Parathyroid adenoma (tissue), 2 donors: ENCODE measurements at regions not wholly inside any gene's neighbourhood (a gene's known extent, or its start where the extent isn't known, plus 50 kb on each side); places are given as distances from the start of the nearest gene placed in this dataset.

Experiments used
- H2AFZ ChIP-seq: fragments of 300-600 bp; sonication (generic); one replicate; pipeline ENCODE4 v1.7.0; 2017; ENCODE audit warnings: antibody characterized with exemption, mild to moderate bottlenecking
- H3K27ac ChIP-seq: fragments of 300-600 bp; sonication (generic); one replicate; pipeline ENCODE4 v1.7.0; 2017
- H3K27me3 ChIP-seq: fragments of 300-600 bp; sonication (generic); one replicate; pipeline ENCODE4 v1.7.0; 2017; ENCODE audit warnings: low read length; ENCODE audit not compliant: control insufficient read depth, insufficient read depth
- H3K36me3 ChIP-seq: fragments of 300-600 bp; sonication (generic); one replicate; pipeline ENCODE4 v1.7.0; 2017; ENCODE audit warnings: low read length; ENCODE audit not compliant: control insufficient read depth, insufficient read depth
- H3K4me1 ChIP-seq: fragments of 300-600 bp; sonication (generic); one replicate; pipeline ENCODE4 v1.7.0; 2017; ENCODE audit warnings: control low read depth
- H3K4me2 ChIP-seq: fragments of 300-600 bp; sonication (generic); one replicate; pipeline ENCODE4 v1.7.0; 2017; ENCODE audit warnings: low read length
- H3K4me3 ChIP-seq: fragments of 300-600 bp; sonication (generic); one replicate; pipeline ENCODE4 v1.7.0; 2017; ENCODE audit warnings: low read depth, low read length
- H3K79me2 ChIP-seq: fragments of 300-600 bp; sonication (generic); one replicate; pipeline ENCODE4 v1.7.0; 2017; ENCODE audit warnings: control low read depth
- H3K9ac ChIP-seq: fragments of 300-600 bp; sonication (generic); one replicate; pipeline ENCODE4 v1.7.0; 2017; ENCODE audit warnings: mild to moderate bottlenecking
- H3K9me3 ChIP-seq: fragments of 300-600 bp; sonication (generic); one replicate; pipeline ENCODE4 v1.7.0; 2017; ENCODE audit warnings: low read length; ENCODE audit not compliant: control insufficient read depth
- TF ChIP-seq, protein P1 (sequence below): fragments of 300-600 bp; sonication (generic); IDR thresholded peaks from one replicate; pipeline ENCODE4 v1.7.0; 2017; ENCODE audit warnings: antibody characterized with exemption, mild to moderate bottlenecking
- donor health status: primary hyperparathyroidism.

DNA sequence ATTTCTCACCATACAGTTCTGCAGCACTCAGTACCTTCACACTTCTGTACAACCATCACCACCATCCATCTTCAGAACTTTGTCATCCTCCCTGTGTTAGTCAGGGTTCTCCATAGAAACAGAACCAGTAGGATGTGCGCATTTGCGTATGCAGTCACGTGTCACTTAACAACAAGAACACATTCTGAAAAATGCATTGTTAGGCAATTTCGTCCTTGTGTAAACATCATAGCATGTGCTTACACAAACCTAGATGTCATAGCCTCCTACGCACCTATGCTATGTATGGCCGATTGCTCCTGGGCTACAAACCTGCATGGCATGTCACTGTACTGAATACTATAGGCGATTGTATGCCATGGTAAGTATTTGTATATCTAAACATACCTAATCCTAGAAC, 66.2 kb upstream of the PTPRT start:
- TF ChIP-seq, protein P1, sequence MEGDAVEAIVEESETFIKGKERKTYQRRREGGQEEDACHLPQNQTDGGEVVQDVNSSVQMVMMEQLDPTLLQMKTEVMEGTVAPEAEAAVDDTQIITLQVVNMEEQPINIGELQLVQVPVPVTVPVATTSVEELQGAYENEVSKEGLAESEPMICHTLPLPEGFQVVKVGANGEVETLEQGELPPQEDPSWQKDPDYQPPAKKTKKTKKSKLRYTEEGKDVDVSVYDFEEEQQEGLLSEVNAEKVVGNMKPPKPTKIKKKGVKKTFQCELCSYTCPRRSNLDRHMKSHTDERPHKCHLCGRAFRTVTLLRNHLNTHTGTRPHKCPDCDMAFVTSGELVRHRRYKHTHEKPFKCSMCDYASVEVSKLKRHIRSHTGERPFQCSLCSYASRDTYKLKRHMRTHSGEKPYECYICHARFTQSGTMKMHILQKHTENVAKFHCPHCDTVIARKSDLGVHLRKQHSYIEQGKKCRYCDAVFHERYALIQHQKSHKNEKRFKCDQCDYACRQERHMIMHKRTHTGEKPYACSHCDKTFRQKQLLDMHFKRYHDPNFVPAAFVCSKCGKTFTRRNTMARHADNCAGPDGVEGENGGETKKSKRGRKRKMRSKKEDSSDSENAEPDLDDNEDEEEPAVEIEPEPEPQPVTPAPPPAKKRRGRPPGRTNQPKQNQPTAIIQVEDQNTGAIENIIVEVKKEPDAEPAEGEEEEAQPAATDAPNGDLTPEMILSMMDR = no peak

DNA sequence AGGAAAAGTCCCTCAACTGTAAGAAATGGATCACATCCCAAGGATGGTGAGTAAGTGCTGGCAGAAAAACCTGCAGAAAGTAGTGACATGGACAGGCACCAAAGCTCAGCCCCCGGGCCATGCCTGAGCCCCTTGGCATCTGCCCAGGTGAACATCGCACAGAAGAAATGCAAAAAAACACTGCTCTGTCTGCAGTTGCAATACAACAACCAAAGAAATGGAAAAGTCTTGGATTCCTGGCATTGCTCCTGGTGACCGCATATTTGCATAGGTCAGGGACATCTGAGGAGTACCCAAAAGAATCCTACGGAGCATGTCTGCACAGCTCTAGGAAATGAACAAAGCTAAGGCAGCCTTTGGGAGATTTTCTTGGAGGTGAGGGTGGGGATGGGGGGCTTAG, 63.1 kb upstream of the PTPRT start:
- TF ChIP-seq, protein P1 = no peak
- no peaks in the 10 kb centered on the region for H3K4me1 ChIP-seq
- H3K79me2 ChIP-seq = no peaks in the 10 kb centered on the region
- no peak overlapping the region for H3K4me3 ChIP-seq
- H3K27ac ChIP-seq = no peak overlapping the region
- no peaks in the 10 kb centered on the region for H3K27me3 ChIP-seq
- no peak overlapping the region for H2AFZ ChIP-seq
- no peaks in the 10 kb centered on the region for H3K9me3 ChIP-seq
- H3K9ac ChIP-seq = no peak overlapping the region
- H3K4me2 ChIP-seq = no peak overlapping the region
- H3K36me3 ChIP-seq = no peaks in the 10 kb centered on the region

More for the DNA sequence above, 66.2 kb upstream of the PTPRT start:
- H3K4me3 ChIP-seq = no peak overlapping the region
- H3K79me2 ChIP-seq = no peaks in the 10 kb centered on the region
- no peaks in the 10 kb centered on the region for H3K36me3 ChIP-seq
- no peaks in the 10 kb centered on the region for H3K9me3 ChIP-seq
- H3K9ac ChIP-seq = no peak overlapping the region
- no peak overlapping the region for H2AFZ ChIP-seq
- H3K4me2 ChIP-seq = no peak overlapping the region
- no peaks in the 10 kb centered on the region for H3K4me1 ChIP-seq
- H3K27ac ChIP-seq = no peak overlapping the region
- no peaks in the 10 kb centered on the region for H3K27me3 ChIP-seq

- H3K4me2 ChIP-seq = no peak overlapping the region
- no peak overlapping the region for H3K27ac ChIP-seq
- no peaks in the 10 kb centered on the region for H3K27me3 ChIP-seq
- H3K9me3 ChIP-seq = no peaks in the 10 kb centered on the region
- no peak overlapping the region for H3K9ac ChIP-seq
- no peaks in the 10 kb centered on the region for H3K36me3 ChIP-seq
- no peaks in the 10 kb centered on the region for H3K79me2 ChIP-seq
- no peaks in the 10 kb centered on the region for H3K4me1 ChIP-seq
- TF ChIP-seq, protein P1 = no peak
- H3K4me3 ChIP-seq = no peak overlapping the region
- H2AFZ ChIP-seq = no peak overlapping the region
Observed at GRCh38 chr20:43248341-43248740, 58.6 kb upstream of the PTPRT start.

GRCh38 chr20:43247361-43247760, 57.7 kb upstream of the PTPRT start:
- H3K4me3 ChIP-seq = no peak overlapping the region
- no peaks in the 10 kb centered on the region for H3K36me3 ChIP-seq
- H2AFZ ChIP-seq = no peak overlapping the region
- no peak overlapping the region for H3K4me2 ChIP-seq
- no peaks in the 10 kb centered on the region for H3K27me3 ChIP-seq
- no peak overlapping the region for H3K27ac ChIP-seq
- no peaks in the 10 kb centered on the region for H3K79me2 ChIP-seq
- no peaks in the 10 kb centered on the region for H3K4me1 ChIP-seq
- TF ChIP-seq, protein P1 = no peak
- H3K9me3 ChIP-seq = no peaks in the 10 kb centered on the region
- H3K9ac ChIP-seq = no peak overlapping the region

DNA sequence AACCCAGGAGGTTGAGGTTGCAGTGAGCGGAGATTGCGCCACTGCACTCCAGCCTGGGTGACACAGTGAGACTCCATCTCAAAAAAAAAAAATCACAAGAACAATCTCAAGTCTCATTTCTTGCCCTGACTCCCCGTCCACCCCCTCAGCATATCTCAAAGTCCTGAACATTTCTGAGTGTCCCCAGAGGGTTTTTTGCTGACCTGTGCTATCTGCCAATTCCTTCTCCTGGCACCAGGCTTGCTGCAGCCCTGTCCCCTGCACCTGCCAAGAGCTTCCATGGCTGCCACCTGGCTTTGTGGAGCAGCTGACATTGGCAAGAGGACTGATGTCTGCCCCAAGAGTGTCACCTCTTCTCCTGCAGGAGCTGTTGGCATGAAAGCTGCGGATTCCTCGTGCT, 54.9 kb upstream of the PTPRT start:
- Histone ChIP-seq H2AFZ (no peak overlapping the region), H3K79me2 (no peaks in the 10 kb centered on the region), H3K27ac (no peak overlapping the region), H3K9ac (no peak overlapping the region), H3K9me3 (no peaks in the 10 kb centered on the region), H3K4me3 (no peak overlapping the region), H3K36me3 (no peaks in the 10 kb centered on the region), H3K4me1 (no peaks in the 10 kb centered on the region), H3K27me3 (no peaks in the 10 kb centered on the region), H3K4me2 (no peak overlapping the region)
- TF ChIP-seq, protein P1 = no peak
